Endodermal cell (in vitro differentiated cells): ENCODE measurements at regions not wholly inside any gene's neighbourhood (a gene's known extent, or its start where the extent isn't known, plus 50 kb on each side); places are given as distances from the start of the nearest gene placed in this dataset.

ENCODE experiments used
- DNase-seq: peaks from one replicate; pipeline ENCODE4 v3.0.0-alpha.2; 2017
- H3K27ac ChIP-seq: 2 replicates; pipeline ENCODE4 v1.5.1; 2013; ENCODE audit warnings: mild to moderate bottlenecking, low read depth, low read length, moderate library complexity
- H3K27me3 ChIP-seq: 2 replicates; pipeline ENCODE4 v1.6.1; 2013; ENCODE audit warnings: mild to moderate bottlenecking, low read length, moderate library complexity; ENCODE audit not compliant: insufficient read depth, control insufficient read depth, poor library complexity, severe bottlenecking
- H3K36me3 ChIP-seq: 2 replicates; pipeline ENCODE4 v1.7.0; 2013; ENCODE audit warnings: mild to moderate bottlenecking, low read length, moderate library complexity; ENCODE audit not compliant: control insufficient read depth, insufficient read depth
- H3K4me1 ChIP-seq: one replicate; pipeline ENCODE4 v1.7.0; 2013; ENCODE audit warnings: low read length; ENCODE audit not compliant: control insufficient read depth, insufficient read depth
- H3K4me3 ChIP-seq: 2 replicates; pipeline ENCODE4 v1.5.1; 2013; ENCODE audit warnings: mild to moderate bottlenecking, low read length, moderate library complexity
- H3K9ac ChIP-seq: 2 replicates; pipeline ENCODE4 v1.6.1; 2013; ENCODE audit warnings: mild to moderate bottlenecking, low read length, moderate library complexity; ENCODE audit not compliant: poor library complexity, severe bottlenecking; ENCODE audit errors: extremely low read depth
- H3K9me3 ChIP-seq: 2 replicates; pipeline ENCODE4 v1.6.1; 2013; ENCODE audit warnings: mild to moderate bottlenecking, low read length, moderate library complexity; ENCODE audit not compliant: control insufficient read depth
- H3K27ac Mint-ChIP-seq: 2 replicates; pipeline ENCODE4 v1.8.0; 2020; ENCODE audit warnings: mixed read lengths
- H3K27me3 Mint-ChIP-seq: 2 replicates; pipeline ENCODE4 v1.8.0; 2021; ENCODE audit warnings: mild to moderate bottlenecking, mixed read lengths; ENCODE audit not compliant: insufficient read depth
- H3K36me3 Mint-ChIP-seq: 2 replicates; pipeline ENCODE4 v1.8.0; 2020; ENCODE audit warnings: low read depth, mixed read lengths
- H3K4me1 Mint-ChIP-seq: 2 replicates; pipeline ENCODE4 v1.8.0; 2020; ENCODE audit warnings: mixed read lengths
- H3K4me3 Mint-ChIP-seq: 2 replicates; pipeline ENCODE4 v1.8.0; 2020; ENCODE audit warnings: mild to moderate bottlenecking, moderate library complexity, mixed read lengths
- H3K9me3 Mint-ChIP-seq: 2 replicates; pipeline ENCODE4 v1.8.0; 2020; ENCODE audit warnings: mild to moderate bottlenecking, mixed read lengths
- WGBS, 2 experiments: methylation state at CpG; one replicate each; pipeline versions ENCODE4 v1.1.5 to v1.1.7; 2013; ENCODE audit warnings: missing lambda C conversion rate in 2 of 2, mixed read lengths in 1 of 2; ENCODE audit not compliant: insufficient coverage in 1 of 2, insufficient read length in 1 of 2; 5-methylcytosine and 5-hydroxymethylcytosine counted together
- TF ChIP-seq, protein P1 (sequence below): fragments of 200-600 bp; sonication (generic); conservative IDR thresholded peaks from 2 replicates; pipeline ENCODE4 v1.5.0; 2021; ENCODE audit warnings: antibody characterized with exemption, mild to moderate bottlenecking

DNA sequence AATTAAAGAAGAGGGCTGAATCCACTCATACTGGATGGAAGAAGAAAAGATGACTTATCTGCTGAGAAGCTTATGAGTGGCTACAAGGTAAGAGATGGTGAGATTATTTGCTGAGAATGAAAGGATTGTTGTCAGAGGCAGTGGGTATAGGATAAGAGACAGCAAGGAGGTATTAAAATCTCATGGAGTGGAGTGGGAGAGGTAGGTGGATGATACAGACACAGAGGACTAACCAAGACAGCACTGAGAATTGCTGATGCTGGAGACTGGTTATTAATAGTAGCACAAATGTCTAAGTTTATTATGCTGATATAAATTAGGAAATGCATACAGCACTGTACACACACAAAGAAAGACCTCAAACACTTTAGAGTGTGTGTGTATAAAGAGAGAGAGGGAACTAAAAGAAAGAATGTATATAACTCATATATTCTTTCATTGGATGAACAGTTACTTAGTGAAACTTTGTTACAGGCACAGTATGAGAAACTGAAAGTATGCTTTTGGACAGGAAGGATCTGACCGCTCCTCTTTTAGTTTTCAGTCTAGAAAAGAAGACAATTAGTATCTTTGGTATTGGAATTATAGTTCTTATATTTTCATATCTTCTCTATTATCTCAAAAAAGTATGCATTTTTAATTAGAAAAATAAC lies 543.1 kb downstream of the LRFN5 start:
- Histone ChIP-seq H3K4me1 (no peaks in the 10 kb centered on the region), H3K4me3 (no peak overlapping the region), H3K27ac (no peak overlapping the region), H3K9ac (no peak overlapping the region), H3K27me3 (no peaks in the 10 kb centered on the region), H3K9me3 (no peaks in the 10 kb centered on the region), H3K36me3 (no peaks in the 10 kb centered on the region)
- H3K27ac Mint-ChIP-seq = no peak overlapping the region
- H3K4me3 Mint-ChIP-seq = no peak overlapping the region
- H3K4me1 Mint-ChIP-seq = no peaks in the 10 kb centered on the region
- TF ChIP-seq, protein P1, sequence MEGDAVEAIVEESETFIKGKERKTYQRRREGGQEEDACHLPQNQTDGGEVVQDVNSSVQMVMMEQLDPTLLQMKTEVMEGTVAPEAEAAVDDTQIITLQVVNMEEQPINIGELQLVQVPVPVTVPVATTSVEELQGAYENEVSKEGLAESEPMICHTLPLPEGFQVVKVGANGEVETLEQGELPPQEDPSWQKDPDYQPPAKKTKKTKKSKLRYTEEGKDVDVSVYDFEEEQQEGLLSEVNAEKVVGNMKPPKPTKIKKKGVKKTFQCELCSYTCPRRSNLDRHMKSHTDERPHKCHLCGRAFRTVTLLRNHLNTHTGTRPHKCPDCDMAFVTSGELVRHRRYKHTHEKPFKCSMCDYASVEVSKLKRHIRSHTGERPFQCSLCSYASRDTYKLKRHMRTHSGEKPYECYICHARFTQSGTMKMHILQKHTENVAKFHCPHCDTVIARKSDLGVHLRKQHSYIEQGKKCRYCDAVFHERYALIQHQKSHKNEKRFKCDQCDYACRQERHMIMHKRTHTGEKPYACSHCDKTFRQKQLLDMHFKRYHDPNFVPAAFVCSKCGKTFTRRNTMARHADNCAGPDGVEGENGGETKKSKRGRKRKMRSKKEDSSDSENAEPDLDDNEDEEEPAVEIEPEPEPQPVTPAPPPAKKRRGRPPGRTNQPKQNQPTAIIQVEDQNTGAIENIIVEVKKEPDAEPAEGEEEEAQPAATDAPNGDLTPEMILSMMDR = no peak
- H3K27me3 Mint-ChIP-seq = no peaks in the 10 kb centered on the region
- 88% methylated on average over 1 of the region's 1 CpG; no CpG with 5 or more reads in 1 of the 2 experiments for WGBS, 2 experiments
- H3K9me3 Mint-ChIP-seq = peaks cover 1% of the 10 kb centered on the region
- no peak for DNase-seq
- no peaks in the 10 kb centered on the region for H3K36me3 Mint-ChIP-seq

DNA sequence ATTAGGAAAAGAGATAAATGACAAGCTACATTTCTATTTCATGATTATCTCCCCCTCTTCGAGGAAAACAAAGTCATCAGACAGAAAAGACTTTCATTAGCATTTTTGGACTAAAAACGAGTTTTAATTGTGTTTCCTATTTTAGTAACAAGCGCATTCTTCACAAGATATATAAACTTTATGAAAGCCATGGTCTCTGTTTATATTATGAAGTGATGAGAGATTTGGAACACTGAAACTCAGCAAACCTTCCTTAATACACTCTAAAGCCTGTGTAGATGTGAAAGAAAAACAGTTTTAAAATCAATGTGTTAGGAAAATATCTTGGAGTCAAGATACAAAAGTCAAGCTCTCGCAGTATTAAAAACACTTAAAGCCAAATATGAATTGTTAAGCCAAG lies 539.1 kb downstream of the LRFN5 start:
- H3K27ac ChIP-seq = no peak overlapping the region
- DNase-seq = no peak
- no peaks in the 10 kb centered on the region for H3K27me3 ChIP-seq
- Mint-ChIP-seq H3K36me3 (no peaks in the 10 kb centered on the region), H3K4me1 (no peaks in the 10 kb centered on the region), H3K27ac (no peak overlapping the region), H3K4me3 (no peak overlapping the region), H3K9me3 (no peaks in the 10 kb centered on the region), H3K27me3 (no peaks in the 10 kb centered on the region)
- H3K9me3 ChIP-seq = no peaks in the 10 kb centered on the region
- no peak overlapping the region for H3K4me3 ChIP-seq
- no peaks in the 10 kb centered on the region for H3K36me3 ChIP-seq
- TF ChIP-seq, protein P1 = no peak
- 79% methylated on average over 4 of the region's 4 CpGs; no CpG with 5 or more reads in 1 of the 2 experiments for WGBS, 2 experiments
- no peaks in the 10 kb centered on the region for H3K4me1 ChIP-seq
- no peak overlapping the region for H3K9ac ChIP-seq

DNA sequence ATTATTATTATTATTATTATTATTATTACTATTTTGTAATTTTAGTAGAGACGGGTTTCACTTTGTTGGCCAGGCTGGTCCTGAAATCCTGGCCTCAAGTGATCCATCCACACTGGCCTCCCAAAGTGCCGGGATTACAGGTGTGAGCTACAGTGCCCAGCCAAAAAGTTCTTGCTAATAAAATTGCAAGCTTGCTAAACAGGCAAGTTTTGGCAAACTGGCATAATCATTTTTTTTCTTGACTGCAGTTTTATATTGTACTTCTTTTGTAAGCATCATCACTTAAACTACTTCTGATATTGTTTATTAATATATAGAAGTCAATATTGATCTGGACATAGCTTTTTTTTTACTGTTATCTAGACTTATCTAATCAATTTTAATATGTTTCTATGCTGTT lies 536.4 kb downstream of the LRFN5 start:
- no peaks in the 10 kb centered on the region for H3K4me1 ChIP-seq
- TF ChIP-seq, protein P1 = no peak
- no peaks in the 10 kb centered on the region for H3K4me1 Mint-ChIP-seq
- no peak overlapping the region for H3K9ac ChIP-seq
- DNase-seq = no peak
- H3K36me3 ChIP-seq = no peaks in the 10 kb centered on the region
- WGBS, 2 experiments = 85 to 96% methylated on average over 2 of the region's 2 CpGs
- H3K27me3 ChIP-seq = no peaks in the 10 kb centered on the region
- no peaks in the 10 kb centered on the region for H3K9me3 Mint-ChIP-seq
- H3K27ac Mint-ChIP-seq = no peak overlapping the region
- no peaks in the 10 kb centered on the region for H3K27me3 Mint-ChIP-seq
- no peaks in the 10 kb centered on the region for H3K36me3 Mint-ChIP-seq
- no peak overlapping the region for H3K27ac ChIP-seq
- H3K4me3 ChIP-seq = no peak overlapping the region
- H3K9me3 ChIP-seq = no peaks in the 10 kb centered on the region
- H3K4me3 Mint-ChIP-seq = no peak overlapping the region
